Activated CD4-positive, CD25-positive, alpha-beta regulatory T cell treated with anti-CD3 and anti-CD28 coated beads, Interleukin-2, amount 50 U/mL, for 72 hours (primary cell): ENCODE measurements at regions not wholly inside any gene's neighbourhood (a gene's known extent, or its start where the extent isn't known, plus 50 kb on each side); places are given as distances from the start of the nearest gene placed in this dataset.

Experiments used
- DNase-seq: peaks from one replicate; pipeline ENCODE4 v3.0.0; 2021

GRCh38 chr1:11338284-11338924, 65.4 kb downstream of the UBIAD1 start:
- no peak for DNase-seq

- no peak for DNase-seq
These were observed 66.6 kb downstream of the UBIAD1 start for GRCh38 chr1:11339346-11340232.

GRCh38 chr1:11340233-11340632, 67.2 kb downstream of the UBIAD1 start:
- no peak for DNase-seq

GRCh38 chr1:11341901-11342552, 69.0 kb downstream of the UBIAD1 start:
- DNase-seq: no peak

GRCh38 chr1:11342621-11343032, 69.6 kb downstream of the UBIAD1 start:
- no peak for DNase-seq

- no peak for DNase-seq
These were observed 73.1 kb downstream of the UBIAD1 start for GRCh38 chr1:11345971-11346715.

GRCh38 chr1:11350265-11350664, 77.3 kb downstream of the UBIAD1 start:
- DNase-seq: no peak

GRCh38 chr1:11352058-11352715, 79.2 kb downstream of the UBIAD1 start:
- DNase-seq: no peak

GRCh38 chr1:11352816-11353799, 80.1 kb downstream of the UBIAD1 start:
- DNase-seq: no peak

GRCh38 chr1:11354893-11355553, 82.0 kb downstream of the UBIAD1 start:
- DNase-seq: no peak

GRCh38 chr1:11355559-11356475, 82.8 kb downstream of the UBIAD1 start:
- DNase-seq: no peak

GRCh38 chr1:11357276-11357675, 84.3 kb downstream of the UBIAD1 start:
- DNase-seq: no peak

GRCh38 chr1:11358984-11359383, 86.0 kb downstream of the UBIAD1 start:
- DNase-seq: no peak

- no peak for DNase-seq
These were observed 89.6 kb downstream of the UBIAD1 start for GRCh38 chr1:11362547-11363021.

GRCh38 chr1:11364170-11364569, 91.2 kb downstream of the UBIAD1 start:
- DNase-seq: no peak

GRCh38 chr1:11365744-11366387, 92.9 kb downstream of the UBIAD1 start:
- DNase-seq: no peak

GRCh38 chr1:11373029-11373894, 100.3 kb downstream of the UBIAD1 start:
- no peak for DNase-seq
